SIG-M5 treated with dmso at 0.1 percent for 504 hours (cell line): ENCODE measurements at regions not wholly inside any gene's neighbourhood (a gene's known extent, or its start where the extent isn't known, plus 50 kb on each side); places are given as distances from the start of the nearest gene placed in this dataset.

ENCODE experiments used
- DNase-seq: peaks from one replicate; lab custom pipeline; 2025; ENCODE audit not compliant: unreplicated experiment; lab: John Stamatoyannopoulos, UW

DNA sequence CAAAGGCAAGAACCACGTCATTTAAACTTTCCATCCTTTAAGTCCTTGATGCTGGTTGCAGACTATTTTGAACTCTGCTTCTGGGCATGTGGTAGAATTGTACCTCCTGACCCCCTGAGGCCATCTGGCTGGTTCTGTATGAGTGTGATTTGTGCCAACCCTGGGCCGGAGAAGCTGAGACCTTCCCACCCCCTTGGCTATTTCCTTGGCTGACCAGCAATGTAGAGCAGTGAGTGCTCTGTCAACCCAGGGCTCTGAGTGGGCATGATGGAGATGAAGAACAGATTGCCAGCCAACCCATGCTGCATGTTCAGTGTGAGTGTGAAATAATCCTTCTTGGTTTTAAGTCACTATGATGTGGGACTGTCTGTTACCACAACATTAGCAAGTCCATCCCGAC lies 82.1 kb upstream of the RASGRP1 start:
- no peak for DNase-seq

- peak; percentile 7 for DNase-seq
These were observed 83.1 kb upstream of the RASGRP1 start for GRCh38 chr15:38647683-38648082.

GRCh38 chr15:38648121-38648843 lies 83.7 kb upstream of the RASGRP1 start:
- no peak for DNase-seq

DNA sequence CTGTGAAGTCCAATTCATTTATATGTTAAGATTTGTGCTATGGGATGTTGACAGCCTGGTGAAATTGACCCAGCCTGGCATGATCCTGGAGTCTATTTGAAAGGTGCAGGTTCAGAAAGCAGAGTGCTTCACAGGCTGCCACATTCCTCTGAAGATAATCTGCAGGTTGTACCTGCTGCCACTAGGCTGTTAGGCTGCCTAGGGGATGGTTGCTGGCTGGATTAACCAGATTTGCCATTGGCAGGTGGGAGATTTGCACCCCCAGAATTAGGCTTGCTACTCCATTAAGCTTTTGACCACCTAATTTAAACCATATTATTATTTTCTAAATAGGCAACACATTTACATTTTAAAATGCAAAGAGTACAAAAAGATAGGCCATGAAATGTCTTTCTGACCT lies 85.8 kb upstream of the RASGRP1 start:
- no peak for DNase-seq

- peak; percentile 67 for DNase-seq
These were observed 86.3 kb upstream of the RASGRP1 start for GRCh38 chr15:38650936-38651327.

DNA sequence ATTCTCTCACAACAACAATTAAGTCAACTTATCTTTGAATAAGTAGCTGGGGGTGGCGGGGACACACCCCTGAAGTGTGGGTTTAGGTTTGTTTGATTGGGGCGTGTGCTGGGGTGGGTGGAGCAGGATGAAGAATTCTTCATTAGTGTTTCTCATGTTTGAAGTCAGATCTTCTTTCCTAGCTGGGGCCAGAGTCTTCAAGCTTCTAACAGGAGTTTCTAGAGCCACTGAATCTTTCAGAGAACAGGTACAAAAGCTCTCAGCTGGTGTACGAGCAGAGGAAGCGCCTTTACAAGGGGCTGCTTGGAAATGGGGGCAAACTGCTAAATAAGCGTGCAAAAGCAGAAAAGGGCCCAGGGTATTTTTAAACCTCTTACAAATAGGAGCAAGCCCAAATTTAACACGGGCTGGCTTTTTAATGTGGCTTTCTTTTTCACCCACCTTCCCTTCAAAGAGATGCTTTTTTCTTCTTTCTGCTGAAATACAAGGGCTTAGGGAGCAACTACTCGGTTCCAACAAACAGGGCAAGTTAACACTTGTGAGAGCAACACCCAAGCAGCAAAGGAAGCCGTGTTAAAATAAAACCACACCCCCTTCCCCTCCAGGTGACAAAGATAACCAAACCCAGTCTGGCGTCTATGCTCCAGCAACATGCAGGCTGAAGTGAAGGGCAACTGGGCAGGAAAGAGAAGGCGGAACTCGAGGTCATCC lies 86.9 kb upstream of the RASGRP1 start:
- no peak for DNase-seq

DNA sequence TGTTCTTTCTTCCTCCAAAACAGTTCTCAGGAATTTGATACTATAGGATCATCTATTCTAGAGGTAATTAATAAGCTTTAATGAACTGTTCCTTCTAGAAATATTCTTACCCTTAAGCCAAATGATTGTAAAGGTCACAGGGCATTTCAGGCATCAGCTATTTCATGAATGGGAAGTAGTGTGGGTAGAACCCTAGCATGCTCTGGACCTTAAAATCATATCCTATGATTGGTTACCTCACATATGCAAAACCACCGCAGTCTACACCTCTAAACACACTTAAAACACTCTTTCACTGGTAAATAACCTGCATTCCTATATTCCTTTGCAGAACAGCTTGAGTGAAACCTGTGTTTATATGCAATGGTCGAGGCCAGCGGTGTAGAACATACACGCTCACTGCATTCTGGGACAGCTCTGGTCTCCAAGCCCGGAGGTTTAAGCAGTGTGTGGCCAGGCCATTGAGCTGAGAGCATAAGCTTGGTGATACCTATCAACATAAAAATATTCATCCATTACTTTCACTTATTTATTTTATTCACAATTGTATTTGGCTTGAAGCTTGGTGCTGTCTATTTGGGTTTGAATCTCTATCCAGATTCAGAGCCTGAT lies 87.7 kb upstream of the RASGRP1 start:
- DNase-seq: no peak

DNA sequence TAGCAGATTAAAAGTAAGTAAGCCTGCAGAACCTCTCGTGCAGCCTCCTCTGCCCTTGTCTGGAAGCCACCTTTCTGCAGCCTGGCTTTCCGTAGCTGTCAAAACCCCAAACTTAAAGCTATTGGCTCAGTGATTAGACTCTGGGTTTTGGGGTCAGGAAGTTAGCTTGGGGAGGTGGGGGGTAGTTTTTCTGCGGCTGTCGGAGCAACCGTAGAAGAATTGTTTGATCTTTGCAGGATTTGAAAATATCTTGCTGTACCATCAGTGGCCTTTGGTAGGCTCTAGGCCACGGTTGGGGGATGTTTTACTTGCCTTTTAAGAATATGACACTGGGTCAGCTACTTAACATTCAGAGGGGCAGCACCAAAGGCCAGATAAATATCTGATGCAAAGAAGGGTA lies 88.4 kb upstream of the RASGRP1 start:
- DNase-seq: no peak

DNA sequence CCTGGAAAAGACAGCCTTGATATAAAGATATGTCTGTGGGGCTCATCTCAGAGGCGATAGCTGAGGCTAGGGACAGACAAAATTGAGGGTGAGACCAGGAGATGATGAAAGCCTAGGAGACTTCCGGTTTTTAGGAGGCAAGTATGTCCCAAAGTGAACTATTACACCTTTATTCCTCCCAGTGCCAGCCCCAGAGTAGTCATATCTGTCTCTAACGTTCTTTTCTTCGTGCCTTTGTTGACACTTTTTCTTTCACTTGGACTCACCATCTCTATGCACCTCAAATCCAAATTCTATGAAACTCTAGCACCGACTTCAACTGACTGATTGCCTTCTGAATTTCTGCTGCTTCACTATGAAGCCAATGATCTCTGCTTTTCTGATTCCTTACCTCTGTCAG lies 93.8 kb upstream of the RASGRP1 start:
- no peak for DNase-seq

- DNase-seq: no peak
These were observed 96.1 kb upstream of the RASGRP1 start for GRCh38 chr15:38660738-38661137.

GRCh38 chr15:38662033-38662802 lies 97.6 kb upstream of the RASGRP1 start:
- DNase-seq: peak; percentile 21

GRCh38 chr15:38662805-38663204 lies 98.2 kb upstream of the RASGRP1 start:
- no peak for DNase-seq

GRCh38 chr15:38665586-38666305 lies 101.1 kb upstream of the RASGRP1 start:
- no peak for DNase-seq

GRCh38 chr15:38666865-38667510 lies 102.4 kb upstream of the RASGRP1 start:
- DNase-seq: no peak

- no peak for DNase-seq
These were observed 103.6 kb upstream of the RASGRP1 start for GRCh38 chr15:38667890-38668850.

DNA sequence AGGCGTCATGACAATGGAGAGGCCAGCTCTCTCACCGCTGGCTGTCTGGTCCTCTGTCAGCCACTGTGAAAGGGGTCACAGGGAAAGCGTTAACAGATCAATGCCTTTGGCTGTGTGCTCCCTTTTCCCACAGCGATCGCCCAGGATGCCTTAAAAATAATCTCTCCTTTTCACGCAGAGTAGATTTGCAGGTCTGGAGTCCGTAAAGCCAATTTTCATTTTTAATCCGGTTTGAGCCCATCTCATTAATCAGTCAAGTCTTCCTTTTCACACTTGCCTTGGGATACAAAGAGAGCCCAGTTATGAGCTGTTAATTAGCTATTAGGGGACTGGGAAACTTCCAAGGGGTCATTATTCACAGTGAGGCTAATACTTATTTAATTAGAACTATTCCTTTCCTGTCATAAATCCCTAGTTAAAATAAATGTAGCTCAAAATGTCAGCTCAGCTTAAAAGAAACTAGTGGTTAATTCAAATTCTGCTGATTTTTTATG lies 104.3 kb upstream of the RASGRP1 start:
- DNase-seq: no peak

GRCh38 chr15:38670128-38671005 lies 105.8 kb upstream of the RASGRP1 start:
- DNase-seq: no peak

GRCh38 chr15:38671006-38671387 lies 106.4 kb upstream of the RASGRP1 start:
- no peak for DNase-seq
